ENCODE measurements at regions not wholly inside any gene's neighbourhood (a gene's known extent, or its start where the extent isn't known, plus 50 kb on each side); places are given as distances from the start of the nearest gene placed in this dataset.
"Not testable (repeated sequence)": the region's sequence is repeated elsewhere in the genome, so short reads cannot be mapped to it uniquely, and the experiment has no call there.

GRCh38 chrX:9388450-9388849 lies 76.4 kb upstream of the TBL1X start:
- no peak for DNase-seq

- no peak for DNase-seq
These were observed 74.7 kb upstream of the TBL1X start for GRCh38 chrX:9390121-9390520.

- no peak for DNase-seq
These were observed 74.0 kb upstream of the TBL1X start for GRCh38 chrX:9390693-9391368.

GRCh38 chrX:9392445-9392844 lies 72.4 kb upstream of the TBL1X start:
- DNase-seq = no peak

- no peak for DNase-seq
These were observed 71.3 kb upstream of the TBL1X start for GRCh38 chrX:9393571-9393970.

GRCh38 chrX:9394212-9394611 lies 70.6 kb upstream of the TBL1X start:
- no peak for DNase-seq

GRCh38 chrX:9396930-9397329 lies 67.9 kb upstream of the TBL1X start:
- DNase-seq = no peak

- no peak for DNase-seq
These were observed 63.8 kb upstream of the TBL1X start for GRCh38 chrX:9401051-9401450.

GRCh38 chrX:9403374-9403773 lies 61.5 kb upstream of the TBL1X start:
- DNase-seq = no peak

GRCh38 chrX:9405635-9406034 lies 59.2 kb upstream of the TBL1X start:
- DNase-seq = not testable (repeated sequence)

GRCh38 chrX:9410889-9411288 lies 54.0 kb upstream of the TBL1X start:
- not testable (repeated sequence) for DNase-seq

- DNase-seq = not testable (repeated sequence)
These were observed 53.2 kb upstream of the TBL1X start for GRCh38 chrX:9411682-9412081.

GRCh38 chrX:9414416-9414815 lies 50.4 kb upstream of the TBL1X start:
- no peak for DNase-seq
